DOHH2 (cell line): ENCODE measurements at regions not wholly inside any gene's neighbourhood (a gene's known extent, or its start where the extent isn't known, plus 50 kb on each side); places are given as distances from the start of the nearest gene placed in this dataset.

Source experiments
- H3F3A ChIP-seq: fragments of 200-600 bp; sonication (generic), shearing (Covaris generic); 2 replicates; pipeline ENCODE4 v1.6.0; 2016; ENCODE audit warnings: antibody characterized with exemption, mild to moderate bottlenecking; ENCODE audit not compliant: control insufficient read depth, insufficient read depth
- H3K27ac ChIP-seq: fragments of 200-600 bp; sonication (generic); 2 replicates; pipeline ENCODE4 v1.5.1; 2014; ENCODE audit warnings: low read depth, mild to moderate bottlenecking, low read length, moderate library complexity
- H3K27me3 ChIP-seq: fragments of 200-600 bp; sonication (generic); 2 replicates; pipeline ENCODE4 v1.6.1; 2014; ENCODE audit warnings: mild to moderate bottlenecking, low read length, mixed read lengths; ENCODE audit not compliant: control insufficient read depth
- H3K36me3 ChIP-seq: fragments of 200-600 bp; sonication (generic); 2 replicates; pipeline ENCODE4 v1.6.1; 2014; ENCODE audit warnings: mild to moderate bottlenecking, low read length, moderate library complexity, mixed read lengths; ENCODE audit not compliant: control insufficient read depth
- H3K4me1 ChIP-seq: fragments of 200-600 bp; sonication (generic); 2 replicates; pipeline ENCODE4 v1.6.1; 2014; ENCODE audit warnings: mild to moderate bottlenecking, low read length, mixed read lengths; ENCODE audit not compliant: control insufficient read depth
- H3K4me2 ChIP-seq: fragments of 200-600 bp; sonication (generic); 2 replicates; pipeline ENCODE4 v1.6.0; 2014; ENCODE audit warnings: mild to moderate bottlenecking, low read length, moderate library complexity
- H3K4me3 ChIP-seq: fragments of 200-600 bp; sonication (generic); 2 replicates; pipeline ENCODE4 v1.5.1; 2014; ENCODE audit warnings: mild to moderate bottlenecking, low read length, mixed read lengths
- H3K79me2 ChIP-seq: fragments of 200-600 bp; sonication (generic); 2 replicates; pipeline ENCODE4 v1.6.1; 2014; ENCODE audit warnings: mild to moderate bottlenecking, low read length, mixed read lengths; ENCODE audit not compliant: control insufficient read depth
- H3K9me2 ChIP-seq: fragments of 200-600 bp; sonication (generic); replicated peaks from 2 replicates; pipeline ENCODE4 v1.6.1; 2014; ENCODE audit warnings: mild to moderate bottlenecking, low read length, mixed read lengths; ENCODE audit not compliant: control insufficient read depth
- H3K9me3 ChIP-seq: fragments of 200-600 bp; sonication (generic); 2 replicates; pipeline ENCODE4 v1.6.1; 2014; ENCODE audit warnings: antibody characterized with exemption, low read length, mixed read lengths; ENCODE audit not compliant: control insufficient read depth, insufficient read depth
- H4K20me1 ChIP-seq: fragments of 200-600 bp; sonication (generic); 2 replicates; pipeline ENCODE4 v1.6.0; 2014; ENCODE audit warnings: low read depth, mild to moderate bottlenecking, antibody characterized with exemption, low read length, moderate library complexity; ENCODE audit not compliant: control insufficient read depth, insufficient read depth
- EZH2phosphoT487 ChIP-seq: fragments of 200-600 bp; sonication (generic); IDR thresholded peaks from 2 replicates; pipeline ENCODE4 v1.6.1; 2017; ENCODE audit warnings: borderline replicate concordance, mild to moderate bottlenecking, antibody characterized with exemption, low read length, moderate library complexity, mixed read lengths
- TF ChIP-seq, protein P1 (sequence below): fragments of 200-600 bp; sonication (generic); IDR thresholded peaks from one replicate; pipeline ENCODE4 v1.5.1; 2014; ENCODE audit warnings: antibody characterized with exemption, mild to moderate bottlenecking, low read depth, low read length; ENCODE audit not compliant: poor library complexity, severe bottlenecking

GRCh38 chr6:119591235-119591634 lies 241.7 kb upstream of the MAN1A1 start:
- Histone ChIP-seq H3K9me3 (no peaks in the 10 kb centered on the region), H3K36me3 (no peaks in the 10 kb centered on the region), H3F3A (no peaks in the 10 kb centered on the region), H3K4me1 (peaks cover 3% of the 10 kb centered on the region; the same call in 1 of the 2 replicates), H4K20me1 (no peaks in the 10 kb centered on the region), H3K27ac (no peak overlapping the region), H3K27me3 (no peaks in the 10 kb centered on the region), H3K4me3 (no peak overlapping the region), H3K4me2 (no peak overlapping the region), H3K9me2 (no peaks in the 10 kb centered on the region), H3K79me2 (no peaks in the 10 kb centered on the region)
- TF ChIP-seq, protein P1, sequence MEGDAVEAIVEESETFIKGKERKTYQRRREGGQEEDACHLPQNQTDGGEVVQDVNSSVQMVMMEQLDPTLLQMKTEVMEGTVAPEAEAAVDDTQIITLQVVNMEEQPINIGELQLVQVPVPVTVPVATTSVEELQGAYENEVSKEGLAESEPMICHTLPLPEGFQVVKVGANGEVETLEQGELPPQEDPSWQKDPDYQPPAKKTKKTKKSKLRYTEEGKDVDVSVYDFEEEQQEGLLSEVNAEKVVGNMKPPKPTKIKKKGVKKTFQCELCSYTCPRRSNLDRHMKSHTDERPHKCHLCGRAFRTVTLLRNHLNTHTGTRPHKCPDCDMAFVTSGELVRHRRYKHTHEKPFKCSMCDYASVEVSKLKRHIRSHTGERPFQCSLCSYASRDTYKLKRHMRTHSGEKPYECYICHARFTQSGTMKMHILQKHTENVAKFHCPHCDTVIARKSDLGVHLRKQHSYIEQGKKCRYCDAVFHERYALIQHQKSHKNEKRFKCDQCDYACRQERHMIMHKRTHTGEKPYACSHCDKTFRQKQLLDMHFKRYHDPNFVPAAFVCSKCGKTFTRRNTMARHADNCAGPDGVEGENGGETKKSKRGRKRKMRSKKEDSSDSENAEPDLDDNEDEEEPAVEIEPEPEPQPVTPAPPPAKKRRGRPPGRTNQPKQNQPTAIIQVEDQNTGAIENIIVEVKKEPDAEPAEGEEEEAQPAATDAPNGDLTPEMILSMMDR, result no peak
- no peak for TF ChIP-seq EZH2phosphoT487

DNA sequence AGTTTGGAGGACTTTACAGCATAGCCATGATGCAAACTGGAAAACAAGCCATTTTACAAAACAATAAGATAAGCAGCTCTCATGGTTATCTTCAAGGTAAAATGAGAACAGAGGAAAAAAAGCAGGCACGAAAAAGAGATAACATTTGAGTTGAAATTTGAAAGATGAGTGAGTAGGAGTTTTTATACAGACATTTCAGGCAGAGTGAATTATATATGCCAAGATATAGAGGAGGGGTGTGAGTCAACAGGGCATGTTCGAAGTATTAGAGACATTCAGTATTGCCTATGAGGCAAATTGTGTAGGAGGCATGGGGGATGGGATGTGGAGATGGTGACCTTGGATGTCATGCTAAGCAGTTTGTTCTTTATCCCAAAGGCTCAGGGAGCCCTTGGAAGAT lies 240.5 kb upstream of the MAN1A1 start:
- Histone ChIP-seq H3K4me1 (peaks cover 4% of the 10 kb centered on the region; the same call in 1 of the 2 replicates), H3F3A (no peaks in the 10 kb centered on the region), H3K36me3 (no peaks in the 10 kb centered on the region), H3K4me3 (no peak overlapping the region), H3K9me2 (no peaks in the 10 kb centered on the region), H3K27me3 (no peaks in the 10 kb centered on the region), H3K4me2 (no peak overlapping the region), H4K20me1 (no peaks in the 10 kb centered on the region), H3K27ac (no peak overlapping the region), H3K79me2 (no peaks in the 10 kb centered on the region), H3K9me3 (no peaks in the 10 kb centered on the region)
- TF ChIP-seq, protein P1, result no peak
- no peak for TF ChIP-seq EZH2phosphoT487

DNA sequence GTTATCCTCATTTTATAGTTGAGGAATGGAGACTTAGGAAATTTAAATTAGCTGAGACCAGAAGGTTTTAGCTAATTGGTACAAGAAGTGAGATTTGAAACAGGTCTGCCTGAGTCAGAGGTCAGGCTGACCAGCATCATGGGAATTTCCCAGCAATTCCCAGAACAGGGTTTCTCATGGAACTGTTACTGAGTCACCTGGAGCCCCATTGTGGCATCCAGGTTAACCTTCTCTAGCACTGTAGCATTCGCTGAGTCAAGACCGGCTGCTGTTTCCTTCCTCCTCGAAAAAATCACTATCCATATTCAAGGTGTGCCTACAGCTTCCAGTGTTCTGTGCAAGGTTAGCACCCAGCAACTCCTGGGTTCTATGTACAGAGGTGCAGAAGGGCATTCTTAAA lies 238.0 kb upstream of the MAN1A1 start:
- no peaks in the 10 kb centered on the region for H3K36me3 ChIP-seq
- H3K9me2 ChIP-seq, result no peaks in the 10 kb centered on the region
- no peaks in the 10 kb centered on the region for H3K27me3 ChIP-seq
- TF ChIP-seq EZH2phosphoT487, result no peak
- TF ChIP-seq, protein P1, result no peak
- H3K79me2 ChIP-seq, result no peaks in the 10 kb centered on the region
- peaks cover 4% of the 10 kb centered on the region; the same call in 1 of the 2 replicates for H3K4me1 ChIP-seq
- no peak overlapping the region for H3K4me3 ChIP-seq
- H3K9me3 ChIP-seq, result no peaks in the 10 kb centered on the region
- H3K27ac ChIP-seq, result no peak overlapping the region
- H4K20me1 ChIP-seq, result no peaks in the 10 kb centered on the region
- no peaks in the 10 kb centered on the region for H3F3A ChIP-seq
- no peak overlapping the region for H3K4me2 ChIP-seq
